ENCODE measurements at regions not wholly inside any gene's neighbourhood (a gene's known extent, or its start where the extent isn't known, plus 50 kb on each side); places are given as distances from the start of the nearest gene placed in this dataset.

DNA sequence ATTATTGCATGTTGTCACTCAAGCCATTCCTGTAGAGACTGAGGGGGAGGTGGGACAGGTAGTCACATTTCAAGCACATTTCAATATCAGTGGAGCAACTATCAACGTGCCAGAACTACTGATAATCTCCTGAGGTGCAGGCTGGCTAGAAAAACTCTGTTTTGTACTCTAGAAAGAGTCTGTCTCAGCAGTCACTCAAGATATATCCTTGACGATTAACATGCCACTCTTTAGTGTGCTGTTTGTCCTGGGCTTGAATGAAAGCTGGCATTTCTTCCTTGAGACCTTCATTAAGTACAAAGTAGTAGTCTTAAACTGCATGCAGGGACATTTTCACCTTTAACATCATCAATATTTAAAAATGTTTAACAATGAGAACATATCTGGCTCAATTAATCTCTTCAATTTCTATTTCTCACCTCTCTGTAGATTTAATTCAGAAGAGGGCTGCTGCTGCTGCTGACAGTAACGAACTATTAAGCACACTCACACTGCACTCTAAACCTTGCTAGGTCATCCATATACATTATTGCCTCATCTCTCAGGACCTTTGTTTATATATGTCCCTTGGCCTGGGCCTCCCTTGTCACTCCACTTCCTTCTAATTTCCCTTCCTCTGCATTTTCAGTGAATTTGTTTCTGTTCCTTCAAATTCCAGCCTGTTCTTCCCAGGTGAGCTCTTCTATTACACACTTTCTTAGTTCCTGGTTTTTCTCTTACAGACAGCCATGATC is 412.0 kb downstream of the HAPSTR1 start:
- intact Hi-C loops (cut with micrococcal nuclease; ENCODE audit: unreplicated experiment), result no loop called here
- no peaks in the 10 kb centered on the region for H3K27me3 ChIP-seq (replicated peaks; ENCODE audit: insufficient read depth, low read depth, low read length, poor library complexity)
- no peak overlapping the region for H3K4me3 ChIP-seq (ENCODE audit: low read depth, low read length, poor library complexity, severe bottlenecking)
- TF ChIP-seq EZH2 (IDR thresholded peaks at IDR 0.05; ENCODE audit: borderline replicate concordance, low read depth, low read length, poor library complexity, severe bottlenecking), result no peak
- TF ChIP-seq, protein P1, sequence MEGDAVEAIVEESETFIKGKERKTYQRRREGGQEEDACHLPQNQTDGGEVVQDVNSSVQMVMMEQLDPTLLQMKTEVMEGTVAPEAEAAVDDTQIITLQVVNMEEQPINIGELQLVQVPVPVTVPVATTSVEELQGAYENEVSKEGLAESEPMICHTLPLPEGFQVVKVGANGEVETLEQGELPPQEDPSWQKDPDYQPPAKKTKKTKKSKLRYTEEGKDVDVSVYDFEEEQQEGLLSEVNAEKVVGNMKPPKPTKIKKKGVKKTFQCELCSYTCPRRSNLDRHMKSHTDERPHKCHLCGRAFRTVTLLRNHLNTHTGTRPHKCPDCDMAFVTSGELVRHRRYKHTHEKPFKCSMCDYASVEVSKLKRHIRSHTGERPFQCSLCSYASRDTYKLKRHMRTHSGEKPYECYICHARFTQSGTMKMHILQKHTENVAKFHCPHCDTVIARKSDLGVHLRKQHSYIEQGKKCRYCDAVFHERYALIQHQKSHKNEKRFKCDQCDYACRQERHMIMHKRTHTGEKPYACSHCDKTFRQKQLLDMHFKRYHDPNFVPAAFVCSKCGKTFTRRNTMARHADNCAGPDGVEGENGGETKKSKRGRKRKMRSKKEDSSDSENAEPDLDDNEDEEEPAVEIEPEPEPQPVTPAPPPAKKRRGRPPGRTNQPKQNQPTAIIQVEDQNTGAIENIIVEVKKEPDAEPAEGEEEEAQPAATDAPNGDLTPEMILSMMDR (conservative IDR thresholded peaks at IDR 0.05; ENCODE audit: low read depth, low read length), result no peak
- no peak overlapping the region for H3K27ac ChIP-seq (ENCODE audit: low read depth, low read length, poor library complexity, severe bottlenecking)
- ChIA-PET POLR2A (ENCODE audit: low non-redundant PET) (no interaction called here), CTCF (no interaction called here)
- H3K36me3 ChIP-seq (ENCODE audit: insufficient read depth, low read length, poor library complexity, severe bottlenecking), result no peaks in the 10 kb centered on the region
- no TSS peak for BruUV-seq (replicated peaks)
- H3K4me1 ChIP-seq (ENCODE audit: insufficient read depth, low read length, poor library complexity, severe bottlenecking), result no peaks in the 10 kb centered on the region
- DNase-seq (ENCODE audit: low spot score), result no peak
- H3K9me3 ChIP-seq (ENCODE audit: low read depth, low read length, poor library complexity, severe bottlenecking), result no peaks in the 10 kb centered on the region

DNA sequence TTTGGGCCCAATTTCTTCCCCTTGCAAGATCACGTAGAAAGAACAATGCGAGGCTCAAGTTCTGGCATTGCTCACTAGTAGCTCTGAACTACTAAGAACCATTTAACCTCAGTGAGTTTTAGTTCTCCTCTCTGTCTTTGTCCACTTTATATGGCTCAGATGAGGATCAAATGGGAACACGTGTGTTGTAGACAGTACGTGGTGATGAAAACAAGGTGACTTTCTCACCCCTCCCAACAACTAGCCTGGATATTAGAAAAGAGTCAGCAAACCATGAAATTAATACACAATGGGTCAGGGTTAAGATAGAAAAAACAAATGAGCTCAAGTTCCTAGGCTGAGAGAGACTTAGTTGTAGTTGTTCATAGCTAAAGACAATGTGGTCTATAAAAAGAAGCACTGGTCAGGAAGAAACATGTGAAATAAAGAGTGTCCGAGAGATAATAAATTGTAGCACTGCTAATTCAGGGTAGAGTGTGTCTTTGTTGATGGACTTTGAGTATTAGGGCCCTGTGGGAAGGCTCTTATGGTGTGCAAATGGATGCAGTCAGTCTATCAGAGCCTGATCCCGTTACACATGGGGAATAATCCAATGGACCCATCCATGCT is 417.0 kb downstream of the HAPSTR1 start:
- TF ChIP-seq EZH2 (IDR thresholded peaks at IDR 0.05; ENCODE audit: borderline replicate concordance, low read depth, low read length, poor library complexity, severe bottlenecking), result no peak
- TF ChIP-seq, protein P1 (conservative IDR thresholded peaks at IDR 0.05; ENCODE audit: low read depth, low read length), result no peak
- no TSS peak for BruUV-seq (replicated peaks)
- CTCF ChIA-PET, result no interaction called here
- no peaks in the 10 kb centered on the region for H3K4me1 ChIP-seq (ENCODE audit: insufficient read depth, low read length, poor library complexity, severe bottlenecking)
- H3K9me3 ChIP-seq (ENCODE audit: low read depth, low read length, poor library complexity, severe bottlenecking), result no peaks in the 10 kb centered on the region
- DNase-seq (ENCODE audit: low spot score), result no peak
- no peaks in the 10 kb centered on the region for H3K36me3 ChIP-seq (ENCODE audit: insufficient read depth, low read length, poor library complexity, severe bottlenecking)
- H3K4me3 ChIP-seq (ENCODE audit: low read depth, low read length, poor library complexity, severe bottlenecking), result no peak overlapping the region
- no peak overlapping the region for H3K27ac ChIP-seq (ENCODE audit: low read depth, low read length, poor library complexity, severe bottlenecking)
- POLR2A ChIA-PET (ENCODE audit: low non-redundant PET), result no interaction called here
- no peaks in the 10 kb centered on the region for H3K27me3 ChIP-seq (replicated peaks; ENCODE audit: insufficient read depth, low read depth, low read length, poor library complexity)
- intact Hi-C loops (cut with micrococcal nuclease; ENCODE audit: unreplicated experiment), result no loop called here

DNA sequence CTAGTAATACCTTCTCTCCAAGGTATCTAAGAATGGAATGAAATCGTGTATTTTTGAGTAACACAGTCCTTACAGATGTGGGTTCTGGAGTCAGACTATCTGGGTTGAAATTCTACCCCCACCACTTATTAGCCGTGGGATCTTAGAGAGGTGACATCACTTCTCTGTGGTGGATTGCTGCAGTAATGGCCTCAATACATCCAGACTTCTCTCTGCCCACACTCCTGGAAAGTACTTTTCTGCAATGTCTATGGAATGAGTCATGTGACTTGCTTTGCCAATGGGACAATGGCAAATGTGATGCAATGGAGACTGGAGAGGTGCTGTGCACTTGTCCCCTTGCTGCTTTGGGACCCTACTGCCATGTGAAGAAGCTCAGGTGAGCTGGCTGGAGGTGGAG is 418.2 kb downstream of the HAPSTR1 start:
- no peaks in the 10 kb centered on the region for H3K27me3 ChIP-seq (replicated peaks; ENCODE audit: insufficient read depth, low read depth, low read length, poor library complexity)
- intact Hi-C loops (cut with micrococcal nuclease; ENCODE audit: unreplicated experiment), result no loop called here
- DNase-seq (ENCODE audit: low spot score), result no peak
- no peaks in the 10 kb centered on the region for H3K9me3 ChIP-seq (ENCODE audit: low read depth, low read length, poor library complexity, severe bottlenecking)
- no peaks in the 10 kb centered on the region for H3K36me3 ChIP-seq (ENCODE audit: insufficient read depth, low read length, poor library complexity, severe bottlenecking)
- BruUV-seq (replicated peaks), result no TSS peak
- H3K27ac ChIP-seq (ENCODE audit: low read depth, low read length, poor library complexity, severe bottlenecking), result no peak overlapping the region
- H3K4me3 ChIP-seq (ENCODE audit: low read depth, low read length, poor library complexity, severe bottlenecking), result no peak overlapping the region
- TF ChIP-seq, protein P1 (conservative IDR thresholded peaks at IDR 0.05; ENCODE audit: low read depth, low read length), result no peak
- TF ChIP-seq EZH2 (IDR thresholded peaks at IDR 0.05; ENCODE audit: borderline replicate concordance, low read depth, low read length, poor library complexity, severe bottlenecking), result no peak
- CTCF ChIA-PET, result no interaction called here
- POLR2A ChIA-PET (ENCODE audit: low non-redundant PET), result no interaction called here
- no peaks in the 10 kb centered on the region for H3K4me1 ChIP-seq (ENCODE audit: insufficient read depth, low read length, poor library complexity, severe bottlenecking)
